Globus pallidus (tissue), 1 donor: ENCODE measurements at regions not wholly inside any gene's neighbourhood (a gene's known extent, or its start where the extent isn't known, plus 50 kb on each side); places are given as distances from the start of the nearest gene placed in this dataset.
"Not testable (repeated sequence)": the region's sequence is repeated elsewhere in the genome, so short reads cannot be mapped to it uniquely, and the experiment has no call there.

Experiments
- DNase-seq: peaks from one replicate; pipeline ENCODE4 v3.0.0-alpha.2; 2015; ENCODE audit warnings: low spot score

- DNase-seq = no peak
Observed at GRCh38 chr17:64784353-64785010, 122.4 kb upstream of the SMURF2 start.

- no peak for DNase-seq
Observed at GRCh38 chr17:64783556-64784352, 121.6 kb upstream of the SMURF2 start.

- DNase-seq = no peak
Observed at GRCh38 chr17:64783031-64783461, 120.9 kb upstream of the SMURF2 start.

GRCh38 chr17:64781810-64782555 is 119.9 kb upstream of the SMURF2 start:
- no peak for DNase-seq

GRCh38 chr17:64781014-64781756 is 119.1 kb upstream of the SMURF2 start:
- DNase-seq = no peak

GRCh38 chr17:64780096-64781013 is 118.2 kb upstream of the SMURF2 start:
- no peak for DNase-seq

GRCh38 chr17:64779376-64780095 is 117.4 kb upstream of the SMURF2 start:
- DNase-seq = no peak

- DNase-seq = not testable (repeated sequence)
Observed at GRCh38 chr17:64779098-64779375, 116.9 kb upstream of the SMURF2 start.

- DNase-seq = no peak
Observed at GRCh38 chr17:64778240-64779097, 116.4 kb upstream of the SMURF2 start.

- peak; percentile 38 for DNase-seq
Observed at GRCh38 chr17:64777415-64778239, 115.5 kb upstream of the SMURF2 start.

GRCh38 chr17:64776720-64777414 is 114.8 kb upstream of the SMURF2 start:
- peak; percentile 71 for DNase-seq

- DNase-seq = no peak
Observed at GRCh38 chr17:64775701-64776570, 113.8 kb upstream of the SMURF2 start.

- DNase-seq = no peak
Observed at GRCh38 chr17:64774888-64775540, 112.9 kb upstream of the SMURF2 start.

- DNase-seq = no peak
Observed at GRCh38 chr17:64773836-64774761, 112.0 kb upstream of the SMURF2 start.

GRCh38 chr17:64773386-64773835 is 111.3 kb upstream of the SMURF2 start:
- no peak for DNase-seq
